ENCODE measurements at regions not wholly inside any gene's neighbourhood (a gene's known extent, or its start where the extent isn't known, plus 50 kb on each side); places are given as distances from the start of the nearest gene placed in this dataset.

- TF ChIP-seq CTCF (IDR thresholded peaks at IDR 0.05; ENCODE audit: insufficient read depth, low read depth, low read length) (no peak), EZH2 (IDR thresholded peaks at IDR 0.05; ENCODE audit: insufficient read depth, low read length) (no peak)
These were observed 125.1 kb downstream of the PRRX1 start for GRCh38 chr1:170789063-170789462.

All from astrocyte (in vitro differentiated cells and primary cell).